HG02884 (cell line): ENCODE measurements at regions not wholly inside any gene's neighbourhood (a gene's known extent, or its start where the extent isn't known, plus 50 kb on each side); places are given as distances from the start of the nearest gene placed in this dataset.
"Not testable (repeated sequence)": the region's sequence is repeated elsewhere in the genome, so short reads cannot be mapped to it uniquely, and the experiment has no call there.

Source experiments
- ATAC-seq: cut with Tn5 transposase; IDR thresholded peaks from one replicate; pipeline ENCODE4 v1.9.1; 2021; ENCODE audit warnings: mild to moderate bottlenecking, moderate library complexity; ENCODE audit not compliant: unreplicated experiment

DNA sequence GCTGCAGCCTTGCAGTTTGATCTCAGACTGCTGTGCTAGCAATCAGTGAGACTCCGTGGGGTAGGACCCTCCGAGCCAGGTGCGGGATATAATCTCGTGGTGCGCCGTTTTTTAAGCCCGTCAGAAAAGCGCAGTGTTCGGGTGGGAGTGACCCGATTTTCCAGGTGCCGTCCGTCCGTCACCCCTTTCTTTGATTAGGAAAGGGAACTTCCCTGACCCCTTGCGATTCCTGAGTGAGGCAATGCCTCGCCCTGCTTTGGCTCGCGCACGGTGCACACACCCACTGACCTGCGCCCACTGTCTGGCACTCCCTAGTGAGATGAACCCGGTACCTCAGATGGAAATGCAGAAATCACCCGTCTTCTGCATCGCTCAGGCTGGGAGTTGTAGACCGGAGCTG, 203.2 kb downstream of the SNCAIP start:
- not testable (repeated sequence) for ATAC-seq

DNA sequence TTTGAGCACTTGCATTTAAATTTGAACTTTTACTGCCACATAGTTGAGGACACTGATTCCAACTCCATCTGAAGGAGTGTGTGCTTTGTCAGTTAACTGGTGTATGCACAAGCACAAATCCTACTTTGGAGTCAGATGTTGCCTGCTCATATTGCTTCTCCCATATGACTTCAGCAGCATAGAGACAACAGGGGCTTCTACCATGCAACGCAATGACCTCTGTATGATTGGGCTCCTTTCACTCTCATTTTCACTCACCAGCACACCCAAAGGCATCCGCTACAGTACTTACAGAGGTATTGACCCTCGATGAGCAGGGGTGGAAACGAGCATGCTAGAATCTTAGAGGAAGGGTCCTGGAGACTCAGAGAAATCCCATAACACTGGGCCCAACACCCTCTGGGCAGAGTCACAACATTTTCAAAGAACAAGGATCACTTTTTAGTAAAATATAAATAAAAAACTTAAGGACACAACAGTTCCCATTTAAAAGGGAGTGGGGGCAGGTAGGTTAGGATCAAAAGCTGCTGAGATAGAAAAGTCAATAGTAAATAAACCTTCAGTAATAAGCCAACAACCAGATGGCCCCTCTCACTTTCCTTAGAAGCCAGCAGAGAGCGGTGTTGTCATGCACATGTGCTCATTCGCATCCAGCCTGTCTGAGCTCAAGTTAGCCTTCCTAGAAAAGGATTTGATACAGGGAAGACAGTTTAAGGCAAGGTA, 203.8 kb downstream of the SNCAIP start:
- ATAC-seq, result no peak

DNA sequence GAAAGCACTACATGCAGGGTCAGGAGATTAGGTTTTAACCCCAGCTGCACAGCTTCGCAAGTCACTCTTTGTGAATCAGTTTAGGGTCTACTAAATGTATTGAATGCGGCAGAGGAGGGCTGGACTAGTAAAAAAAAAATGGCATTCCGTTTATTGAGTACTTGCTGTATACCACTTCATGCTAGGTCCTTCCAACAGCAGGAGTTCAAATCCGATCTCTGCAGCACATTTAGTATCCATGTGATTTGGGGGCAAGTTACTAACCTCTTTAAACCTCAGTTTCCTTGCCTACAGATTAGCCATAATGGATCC, 204.4 kb downstream of the SNCAIP start:
- no peak for ATAC-seq

GRCh38 chr5:122517091-122517490, 205.1 kb downstream of the SNCAIP start:
- no peak for ATAC-seq

DNA sequence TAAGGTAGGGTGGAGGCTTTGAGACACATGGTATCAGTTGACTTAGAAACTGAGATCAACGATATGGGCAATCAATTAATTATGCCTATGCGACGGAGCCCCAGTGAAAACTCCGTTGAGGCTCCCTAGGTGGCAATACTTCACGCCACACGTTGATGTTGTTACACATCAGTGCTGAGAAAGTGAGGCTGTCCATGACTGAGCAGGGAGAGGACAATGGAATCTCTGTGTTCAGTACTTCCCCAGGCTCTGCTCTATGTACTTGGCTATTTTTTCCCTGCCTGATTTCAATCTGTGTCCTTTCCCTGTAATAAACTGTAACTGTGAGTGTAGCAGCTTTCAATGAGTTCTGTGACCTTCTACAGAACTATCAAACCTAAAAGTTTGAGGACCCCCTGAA, 211.7 kb downstream of the SNCAIP start:
- ATAC-seq, result no peak

GRCh38 chr5:122527547-122527946, 215.5 kb downstream of the SNCAIP start:
- ATAC-seq, result no peak

DNA sequence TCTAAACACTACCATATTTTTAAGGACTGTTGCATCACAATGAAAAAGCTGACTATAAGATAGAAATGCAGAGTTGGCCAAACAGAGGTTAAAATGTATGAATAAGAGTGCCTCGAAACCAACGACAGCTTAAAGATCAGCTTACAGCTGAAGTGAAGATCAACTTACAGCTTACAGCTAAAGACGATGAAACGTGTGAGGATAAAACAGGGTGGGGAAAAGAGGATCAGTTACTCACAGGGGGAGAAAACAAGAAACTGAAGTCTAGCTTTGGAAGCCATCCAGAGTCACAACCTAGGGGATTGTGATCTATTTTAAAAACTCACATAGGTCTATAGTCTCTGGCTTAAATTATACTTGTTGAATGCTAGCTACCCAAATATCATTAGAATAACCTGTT, 220.0 kb downstream of the SNCAIP start:
- no peak for ATAC-seq

DNA sequence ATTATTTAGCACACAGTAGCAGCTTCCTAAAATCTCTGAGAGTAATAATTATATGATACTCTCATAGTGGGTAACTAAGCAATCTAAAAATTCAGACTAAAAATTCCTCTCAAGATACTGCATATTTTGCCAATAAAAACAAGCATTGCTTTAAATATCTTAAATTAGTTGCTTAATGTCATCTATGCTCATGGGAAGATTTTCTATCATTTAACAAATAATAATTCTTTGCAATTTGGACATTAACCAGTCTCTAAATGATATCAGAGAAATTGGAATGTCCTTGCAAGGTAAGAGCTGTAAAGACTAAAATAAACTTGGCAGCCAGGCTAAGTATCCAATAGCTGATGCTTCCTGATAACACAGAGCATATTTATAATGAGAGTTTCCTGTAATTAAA, 221.8 kb downstream of the SNCAIP start:
- ATAC-seq, result no peak

DNA sequence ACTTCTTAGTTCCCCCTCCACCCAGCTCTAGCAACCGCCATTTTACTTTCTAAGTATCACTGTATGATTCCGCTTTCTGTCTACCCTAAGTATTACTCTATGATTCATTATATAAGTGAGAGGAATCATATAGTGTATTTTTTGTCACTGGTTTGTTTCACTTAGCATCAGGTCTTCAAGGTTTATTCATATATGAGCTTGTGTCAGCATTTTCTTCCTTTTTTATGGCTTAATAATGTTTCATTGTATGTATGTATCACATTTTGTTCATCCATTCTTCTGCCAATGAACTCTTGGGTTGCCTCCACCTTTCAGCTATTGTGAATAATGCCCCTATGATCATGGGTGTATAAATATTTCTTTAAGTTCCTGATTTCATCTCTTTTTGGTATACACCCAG, 222.8 kb downstream of the SNCAIP start:
- ATAC-seq, result no peak

DNA sequence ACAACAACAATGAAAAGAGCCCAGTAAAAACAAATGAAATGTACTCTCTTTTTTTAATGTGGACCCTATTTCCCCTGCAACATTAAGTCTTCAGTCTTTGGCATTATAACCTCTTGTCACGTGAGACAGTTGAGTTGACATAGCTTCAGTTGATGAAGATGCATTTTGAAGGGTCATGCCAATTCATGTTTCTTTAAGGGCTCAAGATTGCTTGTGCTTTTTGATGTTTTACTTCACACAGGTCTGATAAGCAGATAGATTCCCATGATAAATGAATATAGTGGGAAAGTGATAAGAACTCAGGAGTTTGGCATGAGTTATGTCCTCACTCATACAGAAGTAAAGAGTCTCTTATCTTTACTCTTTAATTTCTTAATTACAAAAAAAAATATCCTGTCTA, 229.4 kb downstream of the SNCAIP start:
- no peak for ATAC-seq

DNA sequence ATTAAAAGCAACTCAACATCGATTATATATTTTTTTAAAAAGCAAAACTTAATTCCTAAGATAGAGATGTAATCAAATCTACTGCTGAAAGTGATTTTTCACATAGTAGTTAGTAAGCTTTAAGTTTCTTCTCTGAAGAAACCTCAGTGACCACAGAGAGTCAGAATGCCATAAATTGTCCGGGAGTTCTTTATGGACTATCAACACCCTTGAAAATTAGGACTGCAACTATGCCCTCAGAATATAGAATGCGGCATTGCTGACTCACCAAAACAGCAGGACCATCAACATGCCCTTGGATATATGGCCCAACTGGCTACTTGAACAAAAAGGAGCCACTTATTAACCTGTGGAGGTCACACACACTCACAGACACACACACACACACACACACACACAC, 228.9 kb upstream of the SNX2 start:
- ATAC-seq, result no peak

GRCh38 chr5:122547219-122547618, 227.7 kb upstream of the SNX2 start:
- no peak for ATAC-seq

- no peak for ATAC-seq
Measured at GRCh38 chr5:122547669-122548068, 227.2 kb upstream of the SNX2 start.

- ATAC-seq, result no peak
Measured at GRCh38 chr5:122559676-122560075, 215.2 kb upstream of the SNX2 start.

- ATAC-seq, result no peak
Measured at GRCh38 chr5:122561209-122561608, 213.7 kb upstream of the SNX2 start.

DNA sequence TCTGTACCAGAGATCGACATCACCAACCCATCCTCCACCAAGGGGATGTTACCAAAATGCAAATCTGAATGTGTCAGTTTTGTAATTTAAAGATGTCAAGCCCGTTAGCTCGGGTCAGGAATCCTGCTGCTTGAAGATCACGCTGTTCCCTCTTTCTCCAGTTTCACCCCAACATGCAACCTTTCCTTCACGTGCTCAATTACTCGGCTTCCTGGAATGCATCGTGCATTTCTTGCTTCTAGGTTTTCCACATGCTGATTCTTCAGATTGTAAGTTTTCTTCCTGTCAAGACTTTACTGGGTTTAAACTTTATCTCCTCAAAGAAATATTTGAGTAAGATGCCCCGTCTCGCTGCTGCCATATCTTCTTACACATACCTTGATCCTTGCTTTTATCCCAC, 209.5 kb upstream of the SNX2 start:
- ATAC-seq, result no peak

DNA sequence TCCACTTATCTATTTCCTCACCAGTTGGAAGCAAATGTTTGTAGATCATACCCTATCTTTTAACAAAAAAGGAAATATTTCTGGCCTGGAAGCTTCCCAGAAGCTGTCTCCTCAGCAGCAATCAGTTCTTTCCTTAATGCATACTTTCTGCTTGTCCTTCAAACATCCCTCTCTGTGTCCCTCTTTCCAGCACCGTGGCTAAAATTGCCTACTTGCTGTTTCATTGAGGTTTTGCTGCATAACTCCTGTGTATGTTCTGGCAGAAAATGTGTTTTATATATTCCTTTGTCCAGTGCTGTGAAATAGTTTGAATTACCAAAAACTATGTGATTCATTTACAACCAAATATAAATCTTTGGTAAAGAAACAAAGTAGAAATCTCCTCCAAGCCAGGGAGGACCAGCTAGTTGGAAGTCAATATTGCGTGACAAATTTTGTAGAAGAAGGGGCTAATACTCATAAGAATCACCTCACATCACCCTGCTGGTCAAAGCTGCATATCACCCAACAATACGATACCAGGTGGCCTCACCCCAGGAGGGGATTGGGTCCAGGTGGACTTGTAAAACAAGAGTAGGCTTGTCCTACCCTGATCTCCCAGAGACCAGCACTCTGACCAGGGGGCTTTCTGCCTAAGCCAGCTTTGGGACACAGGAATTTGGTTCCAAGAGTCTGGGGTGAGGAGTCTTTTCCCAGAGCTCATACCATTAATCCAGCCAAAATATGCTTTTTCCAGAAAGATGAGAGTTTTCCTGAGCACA, 198.4 kb upstream of the SNX2 start:
- no peak for ATAC-seq

GRCh38 chr5:122581629-122582028, 193.3 kb upstream of the SNX2 start:
- ATAC-seq, result no peak

GRCh38 chr5:122584411-122585300, 190.2 kb upstream of the SNX2 start:
- no peak for ATAC-seq

DNA sequence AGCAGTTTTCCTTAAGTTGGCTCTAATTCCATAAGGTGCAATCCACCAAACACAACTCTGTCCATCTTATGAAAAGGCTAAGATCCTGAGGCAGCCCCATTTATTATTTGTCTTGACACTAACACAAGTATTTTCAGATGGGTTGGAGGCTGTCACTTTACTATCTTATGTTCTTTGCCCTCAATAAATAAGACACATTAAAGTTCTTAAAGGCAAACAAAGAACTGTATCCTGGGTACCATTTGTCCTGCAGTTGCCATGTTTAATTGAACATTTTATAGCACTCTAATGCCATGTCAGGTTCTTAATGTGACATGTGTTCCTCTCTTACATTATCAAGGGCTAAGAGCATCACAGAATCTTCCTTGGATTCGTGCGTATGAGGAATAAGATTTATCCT, 189.5 kb upstream of the SNX2 start:
- ATAC-seq, result no peak

DNA sequence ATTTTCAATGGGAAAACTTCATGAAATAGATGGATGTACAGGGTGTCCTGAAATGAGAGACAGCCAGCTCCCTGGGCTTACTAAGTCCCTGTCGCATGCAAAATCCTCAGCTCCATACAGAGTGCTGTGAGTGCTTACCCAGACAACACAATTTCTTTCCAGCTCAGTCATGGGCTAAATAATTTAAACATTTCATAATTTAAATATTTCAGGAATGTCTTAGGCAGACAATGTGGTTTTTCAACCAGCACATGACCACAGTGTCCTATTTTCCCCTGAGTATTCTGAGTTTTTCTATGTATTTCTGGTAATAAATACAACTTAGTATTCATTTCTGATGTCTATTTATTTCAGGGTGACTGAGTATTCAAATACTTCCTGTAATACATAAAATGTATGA, 188.5 kb upstream of the SNX2 start:
- no peak for ATAC-seq

GRCh38 chr5:122591828-122592227, 183.1 kb upstream of the SNX2 start:
- no peak for ATAC-seq
